Gastrocnemius medialis (tissue), 4 donors: ENCODE measurements at regions not wholly inside any gene's neighbourhood (a gene's known extent, or its start where the extent isn't known, plus 50 kb on each side); places are given as distances from the start of the nearest gene placed in this dataset.

Experiments used
- POLR2A ChIP-seq, 2 donors: fragments of 450-650 bp; IDR thresholded peaks; one replicate each; pipeline ENCODE4 v1.6.1; 2017; ENCODE audit warnings: antibody characterized with exemption in 2 of 2, mild to moderate bottlenecking in 2 of 2, moderate library complexity in 2 of 2
- TF ChIP-seq, protein P1 (sequence below), 5 experiments: fragments of 450-650 bp in 3 of 5; fragments of 200-600 bp in 2 of 5; sonication (generic) in 2 of 5; IDR thresholded peaks in 4 of 5; conservative IDR thresholded peaks in 1 of 5; 1 replicate in 4 of 5; 2 replicates in 1 of 5; pipeline ENCODE4 v1.5.1; 2016 to 2019; ENCODE audit warnings: antibody characterized with exemption in 5 of 5, mild to moderate bottlenecking in 3 of 5, moderate library complexity in 3 of 5

GRCh38 chr19:30935146-30935545 is 414.1 kb downstream of the TSHZ3 start:
- TF ChIP-seq, protein P1, sequence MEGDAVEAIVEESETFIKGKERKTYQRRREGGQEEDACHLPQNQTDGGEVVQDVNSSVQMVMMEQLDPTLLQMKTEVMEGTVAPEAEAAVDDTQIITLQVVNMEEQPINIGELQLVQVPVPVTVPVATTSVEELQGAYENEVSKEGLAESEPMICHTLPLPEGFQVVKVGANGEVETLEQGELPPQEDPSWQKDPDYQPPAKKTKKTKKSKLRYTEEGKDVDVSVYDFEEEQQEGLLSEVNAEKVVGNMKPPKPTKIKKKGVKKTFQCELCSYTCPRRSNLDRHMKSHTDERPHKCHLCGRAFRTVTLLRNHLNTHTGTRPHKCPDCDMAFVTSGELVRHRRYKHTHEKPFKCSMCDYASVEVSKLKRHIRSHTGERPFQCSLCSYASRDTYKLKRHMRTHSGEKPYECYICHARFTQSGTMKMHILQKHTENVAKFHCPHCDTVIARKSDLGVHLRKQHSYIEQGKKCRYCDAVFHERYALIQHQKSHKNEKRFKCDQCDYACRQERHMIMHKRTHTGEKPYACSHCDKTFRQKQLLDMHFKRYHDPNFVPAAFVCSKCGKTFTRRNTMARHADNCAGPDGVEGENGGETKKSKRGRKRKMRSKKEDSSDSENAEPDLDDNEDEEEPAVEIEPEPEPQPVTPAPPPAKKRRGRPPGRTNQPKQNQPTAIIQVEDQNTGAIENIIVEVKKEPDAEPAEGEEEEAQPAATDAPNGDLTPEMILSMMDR (IDR thresholded peaks at IDR 0.05 in 4 of 5, conservative IDR thresholded peaks at IDR 0.05 in 1 of 5), result no peak
- TF ChIP-seq POLR2A (IDR thresholded peaks at IDR 0.05), result no peak
